Heart right ventricle (tissue), 16 donors: ENCODE measurements at regions not wholly inside any gene's neighbourhood (a gene's known extent, or its start where the extent isn't known, plus 50 kb on each side); places are given as distances from the start of the nearest gene placed in this dataset.
A peak's percentile ranks its signal among the peaks of the same experiment; 100 is the strongest.

Experiments used
- ATAC-seq, 8 donors: fragments of 200-7000 bp; cut with Tn5 transposase; one replicate each; pipeline ENCODE4 v1.9.1; 2020; ENCODE audit warnings: mild to moderate bottlenecking in 8 of 8, moderate library complexity in 8 of 8, moderate number of reproducible peaks in 1 of 8
- DNase-seq, 2 donors: peaks; one replicate each; pipeline ENCODE4 v3.0.0-alpha.2; 2020
- H3K27ac ChIP-seq, 10 donors: fragments of 200-600 bp; sonication (generic) in 2 of 10; one replicate each; pipeline versions ENCODE4 v1.5.0 to v1.8.0; 2020 to 2022; ENCODE audit warnings: mild to moderate bottlenecking in 3 of 10
- H3K27me3 ChIP-seq, 7 donors: fragments of 200-600 bp; one replicate each; pipeline ENCODE4 v1.8.0; 2021 to 2022; ENCODE audit warnings: mild to moderate bottlenecking in 2 of 7
- H3K36me3 ChIP-seq, 9 donors: fragments of 200-600 bp; sonication (generic) in 1 of 9; one replicate each; pipeline versions ENCODE4 v1.5.0 to v1.8.0; 2020 to 2022; ENCODE audit warnings: mild to moderate bottlenecking in 2 of 9
- H3K4me1 ChIP-seq, 9 donors: fragments of 200-600 bp; sonication (generic) in 1 of 9; one replicate each; pipeline versions ENCODE4 v1.5.0 to v1.8.0; 2020 to 2022; ENCODE audit warnings: mild to moderate bottlenecking in 4 of 9
- H3K4me3 ChIP-seq, 10 donors: fragments of 200-600 bp; sonication (generic) in 2 of 10; one replicate each; pipeline versions ENCODE4 v1.5.0 to v1.8.0; 2020 to 2022; ENCODE audit warnings: mild to moderate bottlenecking in 7 of 10, moderate library complexity in 2 of 10
- H3K9me3 ChIP-seq, 11 donors: fragments of 200-600 bp in 10 of 11; sonication (generic) in 2 of 11; one replicate each; pipeline versions ENCODE4 v1.5.0 to v1.8.0; 2013 to 2022; ENCODE audit warnings: mild to moderate bottlenecking in 2 of 11, control low read depth in 1 of 11, moderate library complexity in 1 of 11
- CTCF ChIP-seq, 9 donors: fragments of 200-600 bp; sonication (generic) in 2 of 9; IDR thresholded peaks; one replicate each; pipeline versions ENCODE4 v1.5.0 to v1.8.0; 2021 to 2022; ENCODE audit warnings: antibody characterized with exemption in 9 of 9, mild to moderate bottlenecking in 5 of 9, moderate library complexity in 1 of 9
- WGBS, 2 donors: extraction: QIAGEN DNeasy Blood & Tissue Kit; methylation state at CpG; one replicate each; pipeline ENCODE4 v1.1.7; 2013; ENCODE audit warnings: inconsistent platforms in 1 of 2; 5-methylcytosine and 5-hydroxymethylcytosine counted together
- intact Hi-C, 10 donors: fragments of 100-400 bp; cut with DNase I; formaldehyde crosslinking; loops; one replicate each; pipeline versions ENCODE4 v1.11.1 to v1.14.2; 2022
- donor health status: Arrhythmogenic right ventricular cardiomyopathy.
- donor health status: ischemic (EF 13 %, LVEDD 7.1; RV severe dilation, severe dysfunction).
- donor health status: healthy with polysubstance abuse.
- donor health status: DM: no; HTN: yes; CAD: no.
- donor health status: DM: no; HTN: no; CAD: no.
- donor health status: ischemic (EF 25% LVEDD 6.9; RV normal size, moderate dysfunction).
- donor health status: ischemic (EF 25% LVEDD 5.7; RV mildly dilated, moderate dysfunction).
- donor health status: healthy.
- donor health status: DM: yes; HTN: yes; CAD: no.
- donor health status: Ischemic cardiomyopathy.
- donor health status: ischemic (EF 35%, LVEDD 5.7; RV mildly dilated, moderate dysfunction).
- donor health status: nonischemic (EF 11% LVEDD 7.7; RV severe dilation, severe dysfunction).
- donor health status: DM: yes; HTN: yes; CAD: no.
- donor health status: PGD.
- donor health status: ischemic (EF 29% LVEDD 5.4; RV normal size, mild dysfunction).
- donor health status: nonischemic (EF 23%, LVEDD 6.1; RV moderate dilation, normal function).

- no peaks in the 10 kb centered on the region for H3K4me1 ChIP-seq
- no peak overlapping the region for H3K4me3 ChIP-seq
- no peak for DNase-seq
- WGBS, 2 donors: 81 to 89% methylated on average over 2 of the region's 2 CpGs
- ATAC-seq: no peak
- no peak overlapping the region for H3K27ac ChIP-seq
- TF ChIP-seq CTCF (IDR thresholded peaks at IDR 0.05): no peak
- no peaks in the 10 kb centered on the region for H3K36me3 ChIP-seq
- intact Hi-C loops: no loop called here
- H3K9me3 ChIP-seq: peaks cover 0 to under 1% (median 0%) of the 10 kb centered on the region in 11 donors
- no peaks in the 10 kb centered on the region for H3K27me3 ChIP-seq
These were observed 682.0 kb upstream of the TMEFF2 start for GRCh38 chr2:192876698-192877097.

- intact Hi-C loops: no loop called here
- Histone ChIP-seq H3K4me1 (no peaks in the 10 kb centered on the region), H3K36me3 (no peaks in the 10 kb centered on the region), H3K27me3 (no peaks in the 10 kb centered on the region), H3K27ac (no peak overlapping the region), H3K4me3 (no peak overlapping the region), H3K9me3 (no peaks in the 10 kb centered on the region)
- 89 to 95% methylated on average over 1 of the region's 1 CpG for WGBS, 2 donors
- ATAC-seq: no peak
- no peak for TF ChIP-seq CTCF (IDR thresholded peaks at IDR 0.05)
- no peak for DNase-seq
These were observed 660.0 kb upstream of the TMEFF2 start for GRCh38 chr2:192854706-192855105.

GRCh38 chr2:192854031-192854430 is 659.3 kb upstream of the TMEFF2 start:
- Histone ChIP-seq H3K27ac (no peak overlapping the region), H3K4me3 (no peak overlapping the region), H3K27me3 (no peaks in the 10 kb centered on the region), H3K36me3 (no peaks in the 10 kb centered on the region), H3K4me1 (no peaks in the 10 kb centered on the region), H3K9me3 (no peaks in the 10 kb centered on the region)
- DNase-seq (no peak), ATAC-seq (no peak)
- intact Hi-C loops: no loop called here
- TF ChIP-seq CTCF (IDR thresholded peaks at IDR 0.05): no peak
- WGBS, 2 donors: 80 to 84% methylated on average over 3 of the region's 3 CpGs

GRCh38 chr2:192828947-192829346 is 634.2 kb upstream of the TMEFF2 start:
- H3K4me3 ChIP-seq: no peak overlapping the region
- no peaks in the 10 kb centered on the region for H3K4me1 ChIP-seq
- WGBS, 2 donors: 87 to 89% methylated on average over 6 of the region's 6 CpGs
- no peaks in the 10 kb centered on the region for H3K36me3 ChIP-seq
- ATAC-seq: no peak
- no peaks in the 10 kb centered on the region for H3K27me3 ChIP-seq
- H3K27ac ChIP-seq: no peak overlapping the region
- H3K9me3 ChIP-seq: peaks cover 0 to 14% (median 0%) of the 10 kb centered on the region in 11 donors
- peak in 1 of 2 donors; percentile 6 for DNase-seq
- TF ChIP-seq CTCF (IDR thresholded peaks at IDR 0.05): no peak
- intact Hi-C loops: no loop called here
